Left ventricle myocardium inferior (tissue), 1 donor: ENCODE measurements at regions not wholly inside any gene's neighbourhood (a gene's known extent, or its start where the extent isn't known, plus 50 kb on each side); places are given as distances from the start of the nearest gene placed in this dataset.
"Not testable (repeated sequence)": the region's sequence is repeated elsewhere in the genome, so short reads cannot be mapped to it uniquely, and the experiment has no call there.

Experiments
- DNase-seq: peaks from one replicate; pipeline ENCODE4 v3.0.0-alpha.2; 2020
- H3K27ac ChIP-seq: fragments of 200-600 bp; replicated peaks from 2 replicates; pipeline ENCODE4 v1.8.0; 2021
- H3K27me3 ChIP-seq: fragments of 200-600 bp; 2 replicates; pipeline ENCODE4 v1.8.0; 2021; ENCODE audit warnings: low read depth
- H3K36me3 ChIP-seq: fragments of 200-600 bp; 2 replicates; pipeline ENCODE4 v1.8.0; 2021
- H3K4me1 ChIP-seq: fragments of 200-600 bp; 2 replicates; pipeline ENCODE4 v1.8.0; 2021
- H3K4me3 ChIP-seq: fragments of 200-600 bp; 2 replicates; pipeline ENCODE4 v1.8.0; 2021; ENCODE audit warnings: mild to moderate bottlenecking, moderate library complexity
- H3K9me3 ChIP-seq: fragments of 200-600 bp; replicated peaks from 2 replicates; pipeline ENCODE4 v1.8.0; 2021
- intact Hi-C: fragments of 100-400 bp; cut with micrococcal nuclease; formaldehyde crosslinking; loops from one replicate; pipeline ENCODE4 v1.11.0; 2022
- TF ChIP-seq, protein P1 (sequence below): fragments of 200-600 bp; IDR thresholded peaks from 2 replicates; pipeline ENCODE4 v1.8.0; 2021; ENCODE audit warnings: antibody characterized with exemption, mild to moderate bottlenecking, borderline replicate concordance
- donor health status: DM: no; HTN: yes; CAD: no; lungs with severe emphysema.

DNA sequence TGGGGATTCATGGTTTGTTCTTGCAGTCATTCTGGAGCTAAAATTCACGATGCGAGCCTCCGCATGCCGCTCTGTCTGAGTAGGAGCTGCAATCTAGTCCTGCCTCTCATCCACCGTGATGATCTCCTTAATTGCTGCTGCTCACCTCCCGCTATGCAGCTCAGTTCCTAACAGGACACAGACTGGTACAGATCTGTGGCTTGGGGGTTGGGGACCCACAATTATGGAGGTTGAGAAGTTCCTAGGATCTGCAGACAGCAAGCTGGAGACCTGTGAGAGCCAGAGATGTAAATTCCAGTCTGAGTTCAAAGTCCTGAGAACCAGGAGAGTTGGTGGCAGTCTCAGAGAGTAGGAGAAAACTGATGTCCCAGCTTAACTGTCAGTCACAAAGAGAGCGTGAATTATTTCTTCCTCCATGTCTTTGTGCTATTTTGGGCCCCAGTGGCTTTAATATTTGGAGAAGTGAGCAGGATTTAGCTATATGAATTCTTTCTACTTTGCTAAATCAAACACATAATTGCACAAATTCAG, 378.7 kb upstream of the MAN1A1 start:
- DNase-seq = no peak
- peaks cover 4% of the 10 kb centered on the region for H3K27me3 ChIP-seq
- H3K9me3 ChIP-seq = peaks cover 10% of the 10 kb centered on the region
- H3K27ac ChIP-seq = no peak overlapping the region
- H3K4me1 ChIP-seq = no peaks in the 10 kb centered on the region
- TF ChIP-seq, protein P1, sequence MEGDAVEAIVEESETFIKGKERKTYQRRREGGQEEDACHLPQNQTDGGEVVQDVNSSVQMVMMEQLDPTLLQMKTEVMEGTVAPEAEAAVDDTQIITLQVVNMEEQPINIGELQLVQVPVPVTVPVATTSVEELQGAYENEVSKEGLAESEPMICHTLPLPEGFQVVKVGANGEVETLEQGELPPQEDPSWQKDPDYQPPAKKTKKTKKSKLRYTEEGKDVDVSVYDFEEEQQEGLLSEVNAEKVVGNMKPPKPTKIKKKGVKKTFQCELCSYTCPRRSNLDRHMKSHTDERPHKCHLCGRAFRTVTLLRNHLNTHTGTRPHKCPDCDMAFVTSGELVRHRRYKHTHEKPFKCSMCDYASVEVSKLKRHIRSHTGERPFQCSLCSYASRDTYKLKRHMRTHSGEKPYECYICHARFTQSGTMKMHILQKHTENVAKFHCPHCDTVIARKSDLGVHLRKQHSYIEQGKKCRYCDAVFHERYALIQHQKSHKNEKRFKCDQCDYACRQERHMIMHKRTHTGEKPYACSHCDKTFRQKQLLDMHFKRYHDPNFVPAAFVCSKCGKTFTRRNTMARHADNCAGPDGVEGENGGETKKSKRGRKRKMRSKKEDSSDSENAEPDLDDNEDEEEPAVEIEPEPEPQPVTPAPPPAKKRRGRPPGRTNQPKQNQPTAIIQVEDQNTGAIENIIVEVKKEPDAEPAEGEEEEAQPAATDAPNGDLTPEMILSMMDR = no peak
- H3K36me3 ChIP-seq = no peaks in the 10 kb centered on the region
- intact Hi-C loops = no loop called here
- no peak overlapping the region for H3K4me3 ChIP-seq

DNA sequence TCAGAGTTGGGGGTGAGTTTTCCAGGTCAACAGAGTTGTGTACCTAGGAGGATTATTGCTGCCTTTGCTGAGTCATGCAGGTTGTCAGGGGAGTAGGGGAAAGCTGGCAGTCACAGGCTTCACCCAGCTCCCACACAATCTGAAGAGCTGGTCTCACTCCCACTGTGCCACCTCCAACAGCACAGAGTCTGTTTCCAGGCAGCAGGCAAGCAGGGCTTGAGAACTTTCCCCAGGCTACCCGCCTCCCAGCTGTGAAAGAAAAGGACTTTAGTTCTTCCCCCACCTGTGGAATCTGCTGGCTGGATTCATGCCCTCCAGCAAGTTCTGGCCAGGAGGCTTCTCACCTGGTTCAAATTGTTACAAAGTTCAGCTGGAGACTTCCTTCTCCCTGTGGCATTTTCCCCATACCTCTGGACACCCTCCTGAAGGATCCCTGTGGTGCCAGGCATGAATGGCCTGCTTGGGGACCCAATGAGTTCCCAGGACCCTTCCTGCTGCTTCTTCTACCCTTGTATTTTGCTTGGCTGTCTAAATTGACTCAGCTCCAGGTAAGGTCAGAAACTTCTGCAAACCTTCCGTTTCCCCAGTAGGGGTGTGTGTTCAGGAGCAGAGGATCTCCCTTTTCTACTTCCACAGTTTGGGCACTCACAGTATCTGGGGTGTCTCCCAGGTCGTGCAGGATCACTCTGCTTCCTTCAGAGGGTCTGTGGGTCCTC, 378.1 kb upstream of the MAN1A1 start:
- intact Hi-C loops = no loop called here
- TF ChIP-seq, protein P1 = no peak
- no peaks in the 10 kb centered on the region for H3K4me1 ChIP-seq
- H3K4me3 ChIP-seq = no peak overlapping the region
- H3K27ac ChIP-seq = no peak overlapping the region
- no peaks in the 10 kb centered on the region for H3K36me3 ChIP-seq
- DNase-seq = no peak
- H3K9me3 ChIP-seq = peaks cover 10% of the 10 kb centered on the region
- peaks cover 4% of the 10 kb centered on the region for H3K27me3 ChIP-seq

DNA sequence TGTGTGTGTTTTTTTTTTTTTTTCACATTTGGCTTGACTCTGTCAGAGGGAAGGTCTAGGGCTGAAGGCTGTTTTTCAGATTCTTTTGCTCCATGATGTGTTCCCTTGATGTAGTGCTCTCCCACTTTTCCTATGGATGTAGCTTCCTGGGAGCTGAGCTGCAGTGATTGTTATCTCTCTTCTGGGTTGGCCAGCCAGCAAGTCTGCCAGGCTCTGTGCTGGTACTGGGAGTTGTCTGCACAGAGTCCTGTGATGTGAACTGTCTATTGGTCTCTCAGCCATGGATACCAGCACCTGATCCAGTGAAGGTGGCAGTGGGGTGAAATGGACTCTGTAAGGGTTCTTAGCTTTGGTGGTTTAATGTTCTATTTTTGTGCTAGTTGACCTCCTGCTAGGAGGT, 377.4 kb upstream of the MAN1A1 start:
- DNase-seq, H3K27ac ChIP-seq, H3K9me3 ChIP-seq, intact Hi-C loops, H3K36me3 ChIP-seq, H3K4me1 ChIP-seq, H3K27me3 ChIP-seq, H3K4me3 ChIP-seq: not testable (repeated sequence)

DNA sequence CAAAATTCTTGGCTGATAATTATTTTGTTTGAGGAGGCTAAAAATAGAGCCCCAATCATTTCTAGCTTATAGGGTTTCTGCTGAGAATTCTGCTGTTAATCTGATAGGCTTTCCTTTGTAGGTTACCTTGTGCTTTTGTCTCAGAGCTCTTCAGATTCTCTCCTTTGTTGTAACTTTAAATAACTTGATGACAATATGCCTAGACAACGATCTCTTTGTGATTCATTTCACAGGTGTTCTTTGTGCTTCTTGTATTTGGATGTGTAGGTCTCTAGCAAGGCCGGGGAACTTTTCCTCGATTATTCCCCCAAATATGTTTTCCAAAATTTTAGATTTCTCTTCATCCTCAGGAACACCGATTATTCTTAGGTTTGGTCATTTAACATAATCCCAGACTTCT, 376.5 kb upstream of the MAN1A1 start:
- DNase-seq = no peak
- intact Hi-C loops = no loop called here
- no peak overlapping the region for H3K4me3 ChIP-seq
- TF ChIP-seq, protein P1 = no peak
- no peaks in the 10 kb centered on the region for H3K4me1 ChIP-seq
- no peaks in the 10 kb centered on the region for H3K27me3 ChIP-seq
- no peak overlapping the region for H3K27ac ChIP-seq
- H3K36me3 ChIP-seq = no peaks in the 10 kb centered on the region
- peaks cover 10% of the 10 kb centered on the region for H3K9me3 ChIP-seq

DNA sequence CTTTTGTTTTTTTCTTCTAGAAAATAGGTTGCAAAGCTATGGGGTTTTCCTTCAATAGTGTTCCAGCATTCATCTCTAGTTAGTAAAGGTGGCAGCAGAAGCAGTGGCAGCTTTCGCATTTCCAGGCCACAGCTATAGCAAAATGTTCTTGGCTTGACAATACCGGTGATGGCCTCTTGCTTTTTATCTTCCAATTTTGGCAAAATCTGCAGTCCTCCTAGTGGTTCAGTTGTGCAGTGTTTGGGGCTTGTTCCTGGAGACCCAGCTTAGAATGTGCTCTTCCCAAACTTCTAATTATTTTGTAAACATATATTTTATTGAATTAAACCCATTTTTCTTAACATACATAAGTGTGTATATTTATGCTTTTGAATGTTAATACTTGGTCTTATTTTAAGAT, 370.6 kb upstream of the MAN1A1 start:
- Histone ChIP-seq H3K4me1 (peaks cover 4% of the 10 kb centered on the region), H3K36me3 (no peaks in the 10 kb centered on the region), H3K4me3 (no peak overlapping the region), H3K27me3 (no peaks in the 10 kb centered on the region), H3K9me3 (no peaks in the 10 kb centered on the region), H3K27ac (no peak overlapping the region)
- DNase-seq = no peak
- TF ChIP-seq, protein P1 = no peak
- intact Hi-C loops = no loop called here

DNA sequence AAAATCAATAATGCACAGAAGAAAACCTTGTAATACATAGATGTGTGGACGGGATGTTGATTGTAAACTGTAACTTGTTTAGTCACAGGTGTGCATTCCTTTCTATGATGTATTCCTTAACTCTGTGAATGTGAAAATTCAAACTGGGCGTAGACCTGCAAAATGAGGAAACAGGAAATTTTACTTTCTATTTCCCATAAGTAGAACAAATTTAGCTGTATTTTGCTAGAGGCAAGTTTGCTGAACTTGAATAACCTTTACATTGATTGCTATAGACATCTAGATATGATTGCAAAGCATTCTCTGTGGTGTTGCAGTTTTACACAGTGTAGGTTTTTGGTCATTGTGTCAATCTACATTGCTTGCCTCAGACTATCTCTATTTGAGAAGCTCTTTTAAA, 368.4 kb upstream of the MAN1A1 start:
- Histone ChIP-seq H3K27ac (no peak overlapping the region), H3K4me1 (peaks cover 4% of the 10 kb centered on the region), H3K27me3 (no peaks in the 10 kb centered on the region), H3K9me3 (no peaks in the 10 kb centered on the region), H3K36me3 (no peaks in the 10 kb centered on the region), H3K4me3 (no peak overlapping the region)
- no peak for DNase-seq
- intact Hi-C loops = no loop called here
- TF ChIP-seq, protein P1 = no peak
